HG02623 (cell line): ENCODE measurements at regions not wholly inside any gene's neighbourhood (a gene's known extent, or its start where the extent isn't known, plus 50 kb on each side); places are given as distances from the start of the nearest gene placed in this dataset.
"Not testable (repeated sequence)": the region's sequence is repeated elsewhere in the genome, so short reads cannot be mapped to it uniquely, and the experiment has no call there.

Source experiments
- ATAC-seq: cut with Tn5 transposase; IDR thresholded peaks from one replicate; pipeline ENCODE4 v1.9.1; 2021; ENCODE audit warnings: moderate library complexity; ENCODE audit not compliant: unreplicated experiment

DNA sequence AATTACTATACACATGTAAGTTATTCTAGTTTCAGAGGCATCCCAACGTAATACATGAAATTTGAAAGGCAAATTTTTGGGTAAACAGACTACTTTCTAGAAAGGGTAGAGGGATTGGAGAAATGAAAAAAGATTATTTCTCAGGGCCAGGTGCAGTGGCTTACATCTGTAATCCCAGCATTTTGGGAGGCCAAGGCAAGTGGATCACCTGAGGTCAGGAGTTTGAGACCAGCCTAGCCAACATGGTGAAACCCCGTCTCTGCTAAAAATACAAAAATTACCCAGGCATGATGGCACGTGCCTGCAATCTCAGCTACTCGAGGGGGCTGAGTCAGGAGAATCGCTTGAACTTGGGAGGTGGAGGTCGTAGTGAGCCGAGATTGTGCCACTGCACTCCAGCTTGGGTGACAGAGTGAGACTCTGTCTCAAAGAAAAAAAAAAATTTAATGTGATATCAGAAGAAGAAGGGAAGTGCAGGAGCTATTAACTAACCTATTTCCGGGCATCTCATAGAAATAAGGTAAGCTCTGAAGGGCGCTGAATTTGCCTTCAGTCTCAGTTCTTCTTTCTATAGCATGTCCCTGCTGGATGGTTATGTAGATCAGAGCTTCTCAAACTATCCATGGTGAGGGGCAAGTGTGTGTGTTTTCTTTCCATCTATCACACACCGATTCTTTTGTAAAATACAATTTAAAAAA is 100.3 kb upstream of the MTHFD1L start:
- peak; percentile 86 for ATAC-seq

DNA sequence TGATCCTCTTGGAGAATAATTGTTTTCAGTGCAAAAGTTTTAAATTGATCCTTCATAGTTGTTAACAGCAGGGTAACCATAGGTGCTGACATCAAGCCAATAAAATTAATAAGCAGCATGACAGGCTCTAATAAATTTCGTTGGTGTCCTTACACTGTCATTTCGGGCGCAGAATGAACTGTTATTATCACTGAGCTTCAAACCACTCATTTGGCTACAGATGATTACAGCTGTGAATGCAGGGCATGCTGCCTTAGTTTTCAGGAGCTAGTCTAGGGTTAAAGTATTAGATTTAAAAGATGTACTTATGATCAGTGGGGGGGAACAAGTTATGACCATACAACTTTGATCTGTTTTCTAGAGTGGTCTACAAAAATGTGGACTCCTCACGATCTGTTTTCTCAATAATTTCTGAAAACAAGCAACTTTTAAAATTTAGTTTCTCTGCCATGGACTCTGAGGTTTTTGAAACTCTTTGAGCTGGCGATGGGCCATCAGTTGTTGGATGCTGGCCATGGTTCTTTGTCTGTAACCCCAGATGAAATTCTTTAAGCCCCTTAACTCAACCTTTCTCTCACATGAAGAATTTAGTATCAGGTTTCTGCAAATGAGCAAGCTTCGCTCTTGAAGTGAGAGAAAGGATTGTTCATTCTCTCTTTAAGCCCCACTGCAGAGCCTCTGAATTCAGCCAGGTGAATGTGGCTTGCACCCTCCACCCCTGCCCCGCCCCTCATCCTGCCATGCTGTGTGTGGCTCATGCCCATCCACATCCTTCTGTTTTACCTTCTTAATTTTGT is 99.1 kb upstream of the MTHFD1L start:
- no peak for ATAC-seq

DNA sequence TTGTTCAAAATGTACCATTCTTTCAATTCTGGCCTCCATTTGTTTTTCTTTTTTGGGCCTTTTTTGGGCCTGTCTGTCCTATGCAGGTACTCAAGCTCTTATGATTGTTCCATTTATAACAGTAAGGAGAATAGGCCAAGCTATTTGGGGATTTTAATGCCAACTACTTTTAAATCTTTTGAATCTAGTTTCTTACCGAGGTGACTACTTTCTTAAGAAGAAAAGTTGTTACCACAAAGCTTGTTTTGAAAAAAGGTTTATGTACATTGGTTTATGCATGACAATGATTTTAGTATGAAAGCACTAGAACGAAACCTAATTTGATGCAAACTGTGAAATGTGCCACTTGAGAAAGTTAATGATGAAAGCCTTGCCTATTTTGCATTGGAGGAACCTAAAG is 98.3 kb upstream of the MTHFD1L start:
- ATAC-seq: no peak

DNA sequence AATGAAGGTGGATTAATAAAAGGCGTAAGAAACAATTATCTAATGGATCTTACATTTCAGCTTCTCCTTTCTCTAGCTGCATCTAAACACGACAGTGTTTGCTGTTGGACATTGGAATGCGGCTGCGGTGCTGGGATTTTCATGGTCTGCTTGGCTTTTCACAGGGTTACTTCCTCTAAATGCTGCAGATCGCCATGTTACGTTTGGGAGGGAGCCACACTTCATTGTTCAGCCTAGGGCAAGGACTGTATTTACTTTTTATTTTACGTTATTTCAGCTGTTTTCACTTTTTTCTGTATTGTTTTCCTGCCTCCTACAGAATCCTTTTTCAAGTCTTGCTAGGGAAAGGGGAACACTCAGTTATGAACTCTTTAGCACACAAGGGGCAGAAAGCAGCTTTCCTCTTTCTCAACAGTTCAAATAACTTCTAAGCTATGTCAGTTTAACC is 97.9 kb upstream of the MTHFD1L start:
- ATAC-seq: no peak

DNA sequence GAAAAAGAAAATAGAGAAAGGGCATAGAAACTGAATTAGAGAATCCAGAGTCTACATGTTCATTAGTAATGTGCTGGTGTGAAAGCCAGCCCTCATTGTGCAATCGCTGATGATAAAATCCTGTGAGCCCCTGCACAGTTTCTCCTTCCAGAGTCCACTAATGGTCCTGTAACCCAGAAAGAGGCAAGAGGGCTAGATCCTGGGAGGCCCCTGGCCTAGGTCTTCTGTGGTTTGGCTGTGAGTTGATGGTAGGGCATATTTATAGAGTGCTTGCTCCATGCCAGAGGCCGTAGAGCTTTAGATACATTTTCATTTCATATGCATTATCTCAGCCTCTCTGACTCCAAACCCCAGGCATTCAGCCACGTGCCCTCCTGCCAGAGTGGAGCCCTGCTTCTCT is 94.9 kb upstream of the MTHFD1L start:
- ATAC-seq: no peak

DNA sequence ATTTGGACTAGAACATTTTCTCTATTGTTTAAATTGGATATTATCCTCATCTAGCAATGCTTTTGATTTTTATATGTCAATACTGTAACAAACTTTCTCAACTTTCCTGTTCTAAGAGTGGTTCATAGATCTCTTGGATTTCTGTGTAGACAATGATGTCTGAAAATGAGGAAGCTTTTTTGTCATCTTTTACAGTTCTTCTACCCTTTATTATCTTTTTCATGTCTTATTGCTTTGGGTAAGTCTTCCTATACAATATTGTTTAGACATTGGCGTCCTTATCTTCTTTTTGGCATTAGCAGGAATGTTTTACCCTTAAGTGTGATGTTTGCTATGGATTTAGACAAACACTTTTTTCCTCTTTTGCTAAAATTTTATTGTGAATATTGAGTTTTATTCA is 91.5 kb upstream of the MTHFD1L start:
- no peak for ATAC-seq

DNA sequence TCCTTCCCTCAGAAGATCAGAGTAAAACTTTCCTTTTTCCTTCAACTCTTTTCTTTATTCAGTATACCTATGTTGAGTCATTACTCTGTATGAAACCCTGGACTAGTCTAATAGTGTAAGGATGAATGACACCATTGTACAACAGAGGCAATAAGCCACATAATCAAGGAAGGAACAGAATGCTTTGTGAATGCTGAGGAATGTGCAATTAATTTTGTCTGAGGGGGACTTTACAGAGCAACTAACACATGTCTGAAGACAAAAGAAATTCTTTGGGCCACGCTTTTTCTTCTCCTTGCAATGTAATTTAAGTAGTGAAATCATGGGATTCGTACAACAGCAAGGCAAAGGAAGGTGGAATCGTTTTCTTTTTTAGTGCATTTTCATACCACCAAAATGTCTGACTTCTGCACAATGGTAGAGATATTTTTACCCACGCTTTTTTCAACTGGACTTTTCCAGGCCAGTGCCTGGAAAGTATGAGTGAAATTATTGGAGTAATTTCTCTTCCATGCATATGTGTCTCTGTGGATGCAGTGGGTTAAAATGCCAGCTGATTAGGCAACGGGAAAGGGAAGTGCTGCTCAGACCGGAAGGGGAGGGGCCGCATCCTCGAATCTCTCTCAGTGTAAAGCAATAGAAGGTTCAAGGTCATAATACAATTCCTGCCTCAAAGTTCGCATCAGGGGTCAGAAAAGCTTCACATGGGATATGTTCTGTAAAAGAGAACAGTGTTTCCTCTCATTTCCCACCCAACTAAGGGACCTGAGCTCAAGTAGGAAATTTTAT is 89.9 kb upstream of the MTHFD1L start:
- no peak for ATAC-seq

DNA sequence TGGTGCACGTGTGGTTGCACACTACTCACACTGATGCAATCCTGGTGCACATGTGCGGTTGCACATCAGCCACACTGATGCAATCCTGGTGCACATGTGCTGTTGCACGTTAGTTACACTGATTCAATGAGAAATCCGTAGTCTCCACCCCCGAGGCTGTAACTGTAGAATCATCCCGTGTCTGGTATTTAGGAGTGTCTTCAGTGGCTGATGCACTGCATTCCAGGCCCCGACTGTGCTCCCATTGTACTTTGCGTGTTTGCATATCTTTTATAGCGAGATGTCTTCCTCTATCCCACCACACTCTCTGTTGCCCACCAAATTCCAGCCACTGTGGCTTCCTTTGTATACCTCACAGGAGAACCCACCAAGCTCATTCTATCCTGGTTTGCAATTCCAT is 87.8 kb upstream of the MTHFD1L start:
- ATAC-seq: no peak

DNA sequence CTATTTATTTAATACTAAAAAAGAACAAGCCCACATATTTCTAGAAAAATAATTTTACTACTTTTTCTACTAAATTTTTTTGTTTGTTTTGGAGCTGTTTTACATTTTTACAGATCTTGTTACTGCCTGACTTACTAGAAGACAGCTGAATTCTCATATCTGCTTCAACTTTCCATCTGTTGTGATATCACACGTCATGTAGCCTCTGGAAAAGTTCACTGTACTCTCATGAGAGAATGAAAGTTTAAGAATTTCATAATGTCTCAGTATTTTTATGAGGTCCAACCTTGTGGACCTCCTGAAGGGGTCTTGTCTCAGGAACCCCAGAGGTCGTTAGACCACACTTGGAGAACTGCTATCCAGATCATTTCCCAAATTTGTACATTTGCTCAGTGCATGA is 81.7 kb upstream of the MTHFD1L start:
- no peak for ATAC-seq

DNA sequence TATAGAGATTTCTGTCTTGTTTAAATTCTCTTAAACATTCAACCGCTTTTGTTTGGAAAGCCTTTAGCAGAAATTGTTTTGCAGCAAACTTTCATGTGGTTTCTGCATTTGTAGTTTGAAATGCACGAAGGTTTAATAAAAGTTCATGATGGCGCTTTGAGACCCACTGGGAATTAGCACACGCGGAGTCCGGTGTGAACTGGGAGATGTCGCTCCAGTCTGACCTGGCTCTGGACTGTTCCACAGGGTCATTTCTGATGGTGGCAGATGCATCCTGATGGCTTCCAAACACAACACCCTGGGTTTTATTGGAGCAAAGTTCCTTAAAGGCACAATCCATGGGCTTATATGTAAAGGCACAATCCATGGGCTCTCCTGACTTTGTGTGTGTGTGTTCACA is 78.1 kb upstream of the MTHFD1L start:
- ATAC-seq: no peak

DNA sequence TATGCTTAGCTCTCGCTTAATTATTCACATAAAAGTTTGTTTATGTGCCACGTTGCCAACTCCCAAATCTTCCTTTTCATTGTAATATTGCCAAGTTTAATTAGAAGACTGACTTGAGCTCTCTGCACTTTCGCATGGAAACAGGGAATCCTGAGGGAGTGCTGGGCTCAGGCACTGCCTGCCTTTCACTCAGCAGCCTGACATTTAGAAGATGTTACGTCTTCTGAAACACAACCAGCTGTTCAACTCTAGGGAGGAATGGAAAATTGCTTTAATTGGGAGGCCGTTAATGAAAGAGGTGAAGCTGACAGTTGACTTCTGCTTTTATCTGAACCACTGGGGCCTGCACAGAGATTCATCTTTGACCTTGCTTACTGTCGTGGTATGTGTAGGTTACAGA is 77.4 kb upstream of the MTHFD1L start:
- no peak for ATAC-seq

DNA sequence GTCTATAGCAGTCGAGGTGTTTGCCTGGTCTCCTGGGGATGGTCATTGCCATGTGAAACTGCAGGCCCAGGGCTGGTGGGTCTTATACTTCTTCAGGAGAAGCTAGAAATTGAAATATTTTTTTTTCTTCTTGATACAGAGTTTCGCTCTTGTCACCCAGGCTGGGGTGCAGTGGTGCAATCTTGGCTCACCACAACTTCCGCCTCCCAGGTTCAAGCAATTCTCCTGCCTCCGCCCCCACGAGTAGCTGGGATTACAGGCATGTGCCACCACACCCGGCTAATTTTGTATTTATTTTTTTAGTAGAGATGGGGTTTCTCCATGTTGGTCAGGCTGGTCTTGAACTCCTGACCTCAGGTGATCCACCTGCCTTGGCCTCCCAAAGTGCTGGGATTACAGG is 75.6 kb upstream of the MTHFD1L start:
- not testable (repeated sequence) for ATAC-seq

DNA sequence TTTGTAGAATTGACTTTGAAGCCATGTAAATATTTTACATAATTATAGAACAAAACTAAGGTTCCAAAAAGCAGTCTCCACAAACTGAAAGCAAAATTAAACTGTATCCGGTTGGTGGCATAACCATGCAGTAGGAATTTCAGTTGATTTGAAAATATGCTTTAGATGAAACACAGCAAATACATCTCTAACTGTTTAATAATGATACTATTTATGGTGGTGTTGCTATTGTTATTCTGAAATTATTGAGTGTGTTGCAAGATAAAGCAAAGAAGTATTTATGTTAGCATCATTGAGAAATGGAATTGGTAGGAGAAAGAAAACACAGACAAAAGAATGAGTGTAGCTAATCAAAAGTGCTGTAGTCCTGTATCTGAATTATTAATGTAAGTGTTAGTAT is 73.8 kb upstream of the MTHFD1L start:
- no peak for ATAC-seq

DNA sequence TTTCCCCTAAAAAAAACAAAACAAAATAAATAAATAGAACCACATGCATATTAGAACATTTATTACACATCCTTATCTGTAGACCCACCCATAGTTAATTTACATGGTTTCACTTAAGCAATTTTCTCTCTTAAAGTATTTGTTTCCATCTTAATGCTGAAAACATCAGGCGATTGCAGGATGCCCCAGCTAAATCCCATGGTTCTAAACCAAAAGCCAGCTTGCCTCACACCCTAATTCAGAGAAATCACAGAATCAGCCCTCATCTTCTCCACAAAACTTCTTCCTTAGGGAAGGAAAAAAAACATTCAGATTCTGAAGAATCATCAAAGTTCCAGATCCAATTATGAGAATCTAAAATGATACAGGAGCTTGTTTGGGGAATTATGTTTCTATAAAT is 67.6 kb upstream of the MTHFD1L start:
- no peak for ATAC-seq

DNA sequence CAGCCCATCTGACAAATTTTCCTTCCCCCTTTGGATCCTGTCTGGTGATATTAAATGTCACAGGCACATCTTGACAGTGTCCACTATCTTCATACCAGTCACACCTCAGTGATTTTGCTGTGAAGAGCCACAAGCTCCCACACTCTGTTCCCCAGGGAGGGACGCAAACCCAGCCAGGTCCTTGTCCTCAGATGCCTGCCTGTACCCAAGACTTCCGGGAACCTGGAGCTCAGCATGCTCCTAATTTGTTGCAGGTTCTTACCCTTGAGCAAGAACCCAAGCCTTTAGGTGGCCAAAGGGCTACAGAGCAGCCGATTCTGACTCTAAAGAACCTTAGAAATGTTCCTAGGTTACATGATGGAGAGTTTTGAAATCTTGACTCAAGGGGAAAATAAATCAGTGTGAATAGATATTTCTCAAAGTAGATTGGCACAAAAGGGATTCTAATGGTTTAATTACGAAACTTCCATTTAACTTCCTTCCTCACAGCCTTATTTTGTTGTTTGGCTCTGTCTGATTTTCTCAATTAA is 66.2 kb upstream of the MTHFD1L start:
- no peak for ATAC-seq

DNA sequence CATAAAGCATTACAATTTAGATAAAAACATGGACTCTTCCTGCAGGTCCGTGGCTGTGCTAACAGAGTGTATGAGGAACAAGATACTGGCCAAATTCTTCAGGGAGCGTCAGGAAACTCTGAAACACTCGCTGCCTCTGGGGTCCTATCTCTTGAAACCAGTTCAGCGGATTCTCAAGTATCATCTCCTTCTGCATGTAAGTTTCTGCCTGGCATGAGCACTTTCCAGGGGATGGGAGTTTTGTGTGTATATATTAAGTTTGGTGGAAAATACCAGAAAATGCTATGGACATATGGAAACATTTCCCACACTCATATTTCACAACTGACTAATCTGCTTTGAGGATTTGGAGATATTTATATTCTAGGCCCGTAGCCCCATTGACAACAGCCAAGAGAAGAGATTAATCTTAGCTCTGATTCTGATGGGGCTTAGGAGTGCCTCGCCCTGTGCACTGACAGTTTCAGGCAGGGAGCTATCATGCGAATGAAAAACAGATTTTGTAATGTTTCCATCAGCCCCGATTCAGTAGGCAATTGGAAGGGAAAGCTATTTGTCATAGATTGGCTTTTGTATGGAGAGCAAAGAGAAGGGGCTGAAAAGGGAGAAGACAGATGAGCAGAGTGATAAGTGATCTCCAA is 64.7 kb upstream of the MTHFD1L start:
- ATAC-seq: no peak

DNA sequence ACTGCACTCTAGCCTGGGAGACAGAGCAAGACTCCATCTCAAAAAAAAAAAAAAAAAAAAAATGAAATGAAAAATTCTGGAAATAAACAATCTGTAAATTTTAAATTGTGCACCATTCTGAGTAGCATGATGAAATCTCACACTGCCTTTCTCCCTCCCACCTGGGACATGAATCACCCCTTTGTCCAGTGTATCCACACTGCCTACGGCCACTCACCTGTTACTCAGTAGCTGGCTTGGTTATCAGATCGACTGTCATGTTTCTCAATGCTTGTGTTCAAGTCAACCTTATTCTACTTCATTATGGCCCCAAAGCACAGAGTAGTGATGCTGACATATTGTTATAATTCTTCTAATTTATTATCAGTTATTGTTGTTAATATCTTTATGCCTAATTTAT is 58.7 kb upstream of the MTHFD1L start:
- ATAC-seq: no peak

DNA sequence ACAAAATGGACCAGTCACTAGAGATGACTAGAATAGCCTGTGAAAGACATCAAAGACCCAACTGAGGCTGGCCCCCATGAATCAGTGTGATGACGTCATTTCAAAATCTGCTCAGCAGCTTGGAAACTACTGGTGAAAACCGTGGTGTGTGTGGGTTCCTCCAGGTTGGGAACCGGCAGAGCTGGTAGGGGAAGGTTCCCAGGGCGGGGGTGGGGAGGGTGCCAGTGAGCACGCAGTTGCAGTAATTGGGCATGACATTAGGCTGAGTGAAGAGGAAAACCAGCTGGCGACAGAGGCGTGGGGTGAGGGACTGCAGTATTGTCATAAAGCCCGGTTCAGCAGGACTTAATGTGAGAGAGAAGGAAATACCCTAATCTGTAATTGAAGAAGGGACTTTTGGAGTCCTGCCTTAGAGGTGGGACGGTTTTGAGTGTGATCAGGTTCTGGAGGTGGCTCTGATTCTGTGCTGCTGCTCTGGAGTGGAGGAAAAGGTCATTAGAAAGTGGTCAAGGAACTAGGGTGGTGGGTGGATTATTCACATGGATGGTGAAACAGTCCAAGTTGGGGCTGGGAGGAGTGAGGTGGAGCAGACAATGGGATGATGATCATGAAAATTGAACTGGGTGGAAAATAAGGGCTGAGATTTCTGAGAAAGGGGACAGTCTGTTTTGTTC is 52.0 kb upstream of the MTHFD1L start:
- peak; percentile 69 for ATAC-seq

DNA sequence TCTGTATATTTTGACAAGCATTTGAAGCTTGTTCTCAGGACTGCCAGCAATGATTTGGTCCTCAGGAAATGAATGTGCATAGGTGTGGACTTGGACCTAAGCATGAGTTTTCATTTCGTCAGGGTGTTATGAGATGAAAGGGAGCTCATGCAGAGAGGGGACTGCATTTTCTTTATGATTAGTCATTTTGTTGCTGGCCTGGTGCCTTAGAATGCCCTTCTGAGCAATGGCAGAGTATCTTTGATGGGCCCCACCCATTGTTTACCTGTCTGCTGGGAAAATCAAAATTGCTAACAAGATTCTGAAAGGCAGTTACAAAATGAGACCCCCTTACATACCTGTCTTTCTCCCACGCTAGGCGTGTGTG is 51.5 kb upstream of the MTHFD1L start:
- peak; percentile 58 for ATAC-seq
